ENCODE measurements at regions not wholly inside any gene's neighbourhood (a gene's known extent, or its start where the extent isn't known, plus 50 kb on each side); places are given as distances from the start of the nearest gene placed in this dataset.

GRCh38 chr13:105097521-105097920, 1437.9 kb downstream of the EFNB2 start:
- Mint-ChIP-seq H3K9me3 (no peaks in the 10 kb centered on the region), H3K4me3 (no peak overlapping the region)

DNA sequence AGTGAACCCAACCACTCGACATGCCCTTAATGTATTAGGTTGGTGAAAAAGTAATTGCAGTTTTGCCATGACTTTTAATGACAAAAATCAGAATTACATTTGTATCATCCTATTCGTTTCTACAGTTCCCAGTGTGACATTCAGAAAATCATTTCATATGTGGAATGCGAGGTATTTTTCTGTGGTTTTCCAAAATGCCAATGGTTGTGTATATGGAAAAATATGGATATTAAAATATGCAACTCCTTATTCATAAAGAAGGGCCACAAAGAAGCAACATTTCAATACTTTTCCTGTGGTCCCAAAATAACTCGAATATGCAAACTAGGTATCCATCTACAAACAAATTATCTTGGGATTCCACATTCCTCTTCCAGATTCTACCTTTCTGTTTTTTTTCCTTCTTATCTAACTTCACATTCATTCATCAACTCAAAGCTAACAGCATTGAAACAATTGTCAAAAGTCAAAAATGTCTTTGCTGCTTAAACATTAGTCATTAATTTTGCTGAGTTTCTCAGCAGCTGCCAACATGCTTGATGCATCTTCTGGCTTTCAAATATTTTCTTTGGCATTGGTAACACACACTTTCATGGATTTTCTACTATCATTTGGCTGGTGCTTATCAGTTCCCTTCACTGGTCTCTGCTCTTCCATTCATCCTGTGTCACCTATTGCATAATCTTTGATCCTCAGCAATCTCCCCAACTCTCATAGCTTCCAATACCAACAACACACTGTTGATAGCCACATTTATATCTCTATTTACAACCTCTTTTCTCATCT, 1445.4 kb downstream of the EFNB2 start:
- H3K27me3 Mint-ChIP-seq (ENCODE audit: insufficient read depth) = no peaks in the 10 kb centered on the region
- no peaks in the 10 kb centered on the region for H3K9me3 ChIP-seq (ENCODE audit: control insufficient read depth, low read length)
- DNase-seq = no peak
- H3K27ac Mint-ChIP-seq = no peak overlapping the region
- no peak overlapping the region for H3K4me3 ChIP-seq (ENCODE audit: low read length)
- no peak overlapping the region for H3K9ac ChIP-seq (ENCODE audit: extremely low read depth, low read length, poor library complexity, severe bottlenecking)
- H3K4me1 ChIP-seq (ENCODE audit: control insufficient read depth, insufficient read depth, low read length) = no peaks in the 10 kb centered on the region
- TF ChIP-seq, protein P1, sequence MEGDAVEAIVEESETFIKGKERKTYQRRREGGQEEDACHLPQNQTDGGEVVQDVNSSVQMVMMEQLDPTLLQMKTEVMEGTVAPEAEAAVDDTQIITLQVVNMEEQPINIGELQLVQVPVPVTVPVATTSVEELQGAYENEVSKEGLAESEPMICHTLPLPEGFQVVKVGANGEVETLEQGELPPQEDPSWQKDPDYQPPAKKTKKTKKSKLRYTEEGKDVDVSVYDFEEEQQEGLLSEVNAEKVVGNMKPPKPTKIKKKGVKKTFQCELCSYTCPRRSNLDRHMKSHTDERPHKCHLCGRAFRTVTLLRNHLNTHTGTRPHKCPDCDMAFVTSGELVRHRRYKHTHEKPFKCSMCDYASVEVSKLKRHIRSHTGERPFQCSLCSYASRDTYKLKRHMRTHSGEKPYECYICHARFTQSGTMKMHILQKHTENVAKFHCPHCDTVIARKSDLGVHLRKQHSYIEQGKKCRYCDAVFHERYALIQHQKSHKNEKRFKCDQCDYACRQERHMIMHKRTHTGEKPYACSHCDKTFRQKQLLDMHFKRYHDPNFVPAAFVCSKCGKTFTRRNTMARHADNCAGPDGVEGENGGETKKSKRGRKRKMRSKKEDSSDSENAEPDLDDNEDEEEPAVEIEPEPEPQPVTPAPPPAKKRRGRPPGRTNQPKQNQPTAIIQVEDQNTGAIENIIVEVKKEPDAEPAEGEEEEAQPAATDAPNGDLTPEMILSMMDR (conservative IDR thresholded peaks at IDR 0.05) = no peak
- peaks cover 4% of the 10 kb centered on the region for H3K4me1 Mint-ChIP-seq
- H3K27ac ChIP-seq (ENCODE audit: low read depth, low read length) = no peak overlapping the region
- WGBS, 2 experiments (ENCODE audit: insufficient coverage in 1 of 2, insufficient read length in 1 of 2) = 47 to 100% methylated on average over 1 to 2 of the region's 4 CpGs
- no peaks in the 10 kb centered on the region for H3K36me3 Mint-ChIP-seq (ENCODE audit: low read depth)
- H3K36me3 ChIP-seq (ENCODE audit: control insufficient read depth, insufficient read depth, low read length) = no peaks in the 10 kb centered on the region
- no peaks in the 10 kb centered on the region for H3K27me3 ChIP-seq (ENCODE audit: control insufficient read depth, insufficient read depth, low read length, poor library complexity, severe bottlenecking)
- H3K4me3 Mint-ChIP-seq = no peak overlapping the region
- no peaks in the 10 kb centered on the region for H3K9me3 Mint-ChIP-seq

More at GRCh38 chr13:105097521-105097920, 1437.9 kb downstream of the EFNB2 start:
- Mint-ChIP-seq H3K27ac (no peak overlapping the region), H3K27me3 (ENCODE audit: insufficient read depth) (no peaks in the 10 kb centered on the region), H3K36me3 (ENCODE audit: low read depth) (no peaks in the 10 kb centered on the region), H3K4me1 (no peaks in the 10 kb centered on the region)
- Histone ChIP-seq H3K27ac (ENCODE audit: low read depth, low read length) (no peak overlapping the region), H3K9me3 (ENCODE audit: control insufficient read depth, low read length) (no peaks in the 10 kb centered on the region), H3K27me3 (ENCODE audit: control insufficient read depth, insufficient read depth, low read length, poor library complexity, severe bottlenecking) (no peaks in the 10 kb centered on the region), H3K9ac (ENCODE audit: extremely low read depth, low read length, poor library complexity, severe bottlenecking) (no peak overlapping the region), H3K36me3 (ENCODE audit: control insufficient read depth, insufficient read depth, low read length) (no peaks in the 10 kb centered on the region), H3K4me3 (ENCODE audit: low read length) (no peak overlapping the region), H3K4me1 (ENCODE audit: control insufficient read depth, insufficient read depth, low read length) (no peaks in the 10 kb centered on the region)
- TF ChIP-seq, protein P1 (conservative IDR thresholded peaks at IDR 0.05) = no peak
- no peak for DNase-seq

GRCh38 chr13:105087945-105088344, 1447.5 kb downstream of the EFNB2 start:
- Mint-ChIP-seq H3K36me3 (ENCODE audit: low read depth) (no peaks in the 10 kb centered on the region), H3K27me3 (ENCODE audit: insufficient read depth) (no peaks in the 10 kb centered on the region), H3K4me3 (no peak overlapping the region), H3K27ac (no peak overlapping the region), H3K9me3 (no peaks in the 10 kb centered on the region), H3K4me1 (peaks cover 4% of the 10 kb centered on the region)
- H3K36me3 ChIP-seq (ENCODE audit: control insufficient read depth, insufficient read depth, low read length) = no peaks in the 10 kb centered on the region
- DNase-seq = no peak
- no peaks in the 10 kb centered on the region for H3K9me3 ChIP-seq (ENCODE audit: control insufficient read depth, low read length)
- no peak overlapping the region for H3K27ac ChIP-seq (ENCODE audit: low read depth, low read length)
- H3K4me1 ChIP-seq (ENCODE audit: control insufficient read depth, insufficient read depth, low read length) = no peaks in the 10 kb centered on the region
- no peaks in the 10 kb centered on the region for H3K27me3 ChIP-seq (ENCODE audit: control insufficient read depth, insufficient read depth, low read length, poor library complexity, severe bottlenecking)
- H3K4me3 ChIP-seq (ENCODE audit: low read length) = no peak overlapping the region
- no peak overlapping the region for H3K9ac ChIP-seq (ENCODE audit: extremely low read depth, low read length, poor library complexity, severe bottlenecking)
- TF ChIP-seq, protein P1 (conservative IDR thresholded peaks at IDR 0.05) = no peak
- 51 to 68% methylated on average over 3 of the region's 4 CpGs for WGBS, 2 experiments (ENCODE audit: insufficient coverage in 1 of 2, insufficient read length in 1 of 2)

Measured in endodermal cell (in vitro differentiated cells).